ENCODE measurements at regions not wholly inside any gene's neighbourhood (a gene's known extent, or its start where the extent isn't known, plus 50 kb on each side); places are given as distances from the start of the nearest gene placed in this dataset.
"Not testable (repeated sequence)": the region's sequence is repeated elsewhere in the genome, so short reads cannot be mapped to it uniquely, and the experiment has no call there.

DNA sequence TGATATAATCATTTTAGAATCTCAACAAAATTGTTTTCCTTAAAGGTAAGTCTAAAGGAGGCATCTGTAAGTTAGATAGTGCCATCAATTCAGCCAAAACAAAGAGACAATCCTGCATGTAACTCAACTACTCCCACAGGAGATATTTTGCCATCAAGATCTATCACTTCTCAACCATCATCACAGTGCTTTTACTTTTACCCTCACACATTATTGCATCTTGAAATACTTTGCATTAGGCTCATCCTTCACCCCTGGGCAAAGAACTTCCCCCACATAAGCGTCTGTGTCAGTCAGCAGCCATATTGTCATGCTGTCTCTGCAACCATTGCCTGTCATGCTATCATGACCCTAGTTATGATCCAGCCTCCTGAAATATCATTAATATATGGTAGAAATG lies 54.9 kb upstream of the NLGN1 start:
- DNase-seq (ENCODE audit: low spot score) = no peak

GRCh38 chr3:173340626-173341025 lies 56.9 kb upstream of the NLGN1 start:
- DNase-seq (ENCODE audit: low spot score) = no peak

DNA sequence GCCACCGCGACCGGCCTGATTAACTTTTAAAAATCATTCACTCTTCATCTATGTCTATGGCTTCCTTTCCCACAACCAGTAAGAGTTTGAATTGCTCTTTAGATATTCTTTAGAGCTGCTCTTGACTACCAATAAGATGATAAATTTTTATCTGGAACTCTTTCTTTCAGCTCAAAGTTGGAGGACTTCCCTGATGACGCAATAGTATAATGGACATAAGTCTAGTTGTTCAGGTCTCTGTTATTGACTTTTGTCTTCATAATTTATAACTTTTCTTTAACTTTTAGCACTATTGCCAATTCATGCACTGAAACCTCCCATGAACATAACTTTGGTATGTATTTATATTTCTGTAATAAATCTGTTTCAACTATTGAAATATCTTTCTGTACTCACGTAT lies 61.3 kb upstream of the NLGN1 start:
- DNase-seq (ENCODE audit: low spot score) = no peak

- no peak for DNase-seq (ENCODE audit: low spot score)
These were observed 91.4 kb upstream of the NLGN1 start for GRCh38 chr3:173306110-173306509.

- DNase-seq (ENCODE audit: low spot score) = no peak
These were observed 93.3 kb upstream of the NLGN1 start for GRCh38 chr3:173304182-173304800.

GRCh38 chr3:173301647-173302046 lies 95.9 kb upstream of the NLGN1 start:
- DNase-seq (ENCODE audit: low spot score) = no peak

DNA sequence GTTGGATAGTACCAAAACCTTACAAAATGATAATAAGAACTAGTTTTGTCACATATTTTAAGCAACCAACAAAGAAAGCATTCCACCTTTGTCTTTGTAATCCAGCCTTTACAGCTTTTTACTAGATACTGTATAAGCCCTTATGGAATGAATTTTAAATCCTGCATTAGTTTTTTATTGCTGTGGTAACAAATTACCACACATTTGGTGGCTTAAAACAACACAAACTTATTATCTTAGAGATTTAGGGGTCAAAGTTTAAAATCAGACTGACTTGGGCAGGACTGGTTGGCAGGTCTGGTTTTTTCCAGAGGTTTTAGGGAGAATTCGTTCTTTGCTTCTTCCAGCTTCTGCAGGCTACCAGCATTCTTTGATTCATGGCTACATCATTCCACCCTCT lies 108.5 kb upstream of the NLGN1 start:
- no peak for DNase-seq (ENCODE audit: low spot score)

GRCh38 chr3:173287361-173287760 lies 110.2 kb upstream of the NLGN1 start:
- DNase-seq (ENCODE audit: low spot score) = no peak

- not testable (repeated sequence) for DNase-seq (ENCODE audit: low spot score)
These were observed 111.0 kb upstream of the NLGN1 start for GRCh38 chr3:173286507-173286906.

GRCh38 chr3:173284301-173284700 lies 113.2 kb upstream of the NLGN1 start:
- DNase-seq (ENCODE audit: low spot score) = no peak

- no peak for DNase-seq (ENCODE audit: low spot score)
These were observed 121.8 kb upstream of the NLGN1 start for GRCh38 chr3:173275740-173276139.

- no peak for DNase-seq (ENCODE audit: low spot score)
These were observed 123.7 kb upstream of the NLGN1 start for GRCh38 chr3:173273838-173274237.

GRCh38 chr3:173268781-173269180 lies 127.7 kb upstream of the SPATA16 start:
- DNase-seq (ENCODE audit: low spot score) = no peak

DNA sequence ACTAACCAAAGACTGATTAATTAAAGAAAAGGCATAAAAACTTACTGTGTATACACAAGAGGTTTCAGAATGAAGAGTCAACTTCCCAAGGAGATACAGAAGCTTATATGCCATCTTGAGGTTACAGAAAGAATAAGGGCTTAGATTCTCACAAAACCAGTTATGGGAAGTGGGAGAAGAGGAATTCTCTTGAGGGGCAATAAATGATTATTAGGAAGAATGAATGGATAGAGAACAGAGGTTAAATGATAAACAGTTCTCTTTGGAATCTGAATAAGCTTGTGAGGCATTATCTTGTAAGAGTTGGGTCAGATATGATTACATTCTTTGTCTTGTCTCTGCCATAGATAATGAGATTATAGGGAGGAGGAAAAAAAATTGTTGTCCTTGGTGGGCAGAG lies 126.7 kb upstream of the SPATA16 start:
- no peak for DNase-seq (ENCODE audit: low spot score)

- DNase-seq (ENCODE audit: low spot score) = no peak
These were observed 125.4 kb upstream of the SPATA16 start for GRCh38 chr3:173266441-173266840.

DNA sequence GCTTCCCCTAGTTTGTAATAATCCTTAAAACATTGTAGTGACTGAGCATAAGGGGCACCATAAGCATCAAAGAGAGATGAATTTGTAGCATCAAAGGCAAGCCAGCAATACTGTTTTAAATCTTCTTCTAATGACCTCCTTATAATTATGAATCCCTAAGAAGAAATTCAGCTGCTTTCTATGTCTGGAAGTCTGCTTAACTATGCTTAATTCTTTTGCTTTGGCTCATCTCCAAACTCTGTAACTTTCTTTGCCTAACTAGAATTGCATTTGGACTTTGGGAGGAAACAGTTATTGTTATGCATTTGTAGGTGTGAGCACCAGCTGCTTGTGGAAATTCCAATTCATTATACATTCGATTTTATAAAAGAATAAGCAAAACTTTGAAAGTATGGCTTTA lies 117.7 kb upstream of the SPATA16 start:
- no peak for DNase-seq (ENCODE audit: low spot score)

- DNase-seq (ENCODE audit: low spot score) = no peak
These were observed 116.8 kb upstream of the SPATA16 start for GRCh38 chr3:173257797-173258196.

DNA sequence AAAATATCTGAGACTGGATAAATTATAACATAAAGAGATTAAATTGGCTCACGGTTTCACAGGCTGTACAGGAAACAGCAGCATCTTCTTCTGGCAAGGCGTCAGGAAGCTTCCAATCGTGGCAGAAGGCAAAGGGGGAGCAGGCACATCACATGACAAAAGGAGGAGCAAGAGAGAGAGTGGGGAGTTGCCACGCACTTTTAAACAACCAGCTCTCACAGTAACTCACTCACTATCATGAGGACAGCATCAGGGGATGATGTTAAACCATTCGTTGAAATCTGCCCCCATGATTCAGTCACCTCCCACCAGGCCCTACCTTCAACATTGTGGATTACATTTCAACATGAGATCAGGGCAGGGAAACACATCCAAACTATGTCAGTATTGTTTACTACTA lies 114.5 kb upstream of the SPATA16 start:
- no peak for DNase-seq (ENCODE audit: low spot score)

GRCh38 chr3:173253471-173253870 lies 112.4 kb upstream of the SPATA16 start:
- DNase-seq (ENCODE audit: low spot score) = no peak

- DNase-seq (ENCODE audit: low spot score) = no peak
These were observed 108.4 kb upstream of the SPATA16 start for GRCh38 chr3:173249457-173249856.

DNA sequence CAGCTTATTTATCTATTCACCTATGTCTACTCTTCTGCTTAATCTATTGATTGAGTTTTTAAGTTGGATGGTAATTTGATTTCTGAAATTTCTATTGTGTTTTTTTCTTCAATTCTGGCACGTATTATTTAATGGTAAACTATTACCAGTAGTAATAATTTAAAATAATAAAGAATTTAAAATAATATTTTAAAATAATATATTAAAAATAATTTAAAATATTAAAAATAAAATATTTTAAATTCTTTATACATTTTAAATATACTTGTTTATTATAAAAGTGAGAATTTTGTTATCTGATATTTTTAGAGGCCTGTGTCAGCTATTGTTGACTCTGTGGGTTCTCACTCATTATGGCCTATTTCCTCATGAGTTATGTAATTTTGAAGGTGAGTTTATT lies 100.7 kb upstream of the SPATA16 start:
- DNase-seq (ENCODE audit: low spot score) = no peak

DNA sequence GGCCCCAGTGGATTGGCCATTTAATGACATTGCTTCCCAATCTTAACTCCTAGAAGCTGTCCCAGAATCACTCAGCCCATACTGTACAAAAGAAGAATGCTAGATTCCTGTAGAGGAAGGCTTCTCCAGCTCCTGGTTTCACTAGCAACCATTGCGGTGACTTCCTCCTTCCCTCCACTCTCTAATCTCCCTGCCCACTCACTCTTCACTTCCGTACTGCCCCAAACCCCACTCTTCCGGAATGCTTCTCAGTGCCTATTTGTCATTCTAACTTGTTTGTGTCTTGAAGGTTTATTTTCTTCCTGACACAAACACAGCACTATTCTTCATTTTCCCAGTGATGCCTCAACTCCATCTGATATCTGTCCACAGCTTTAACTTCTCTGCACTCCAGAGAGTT lies 97.1 kb upstream of the SPATA16 start:
- DNase-seq (ENCODE audit: low spot score) = no peak

GRCh38 chr3:173225351-173225750 lies 84.3 kb upstream of the SPATA16 start:
- DNase-seq (ENCODE audit: low spot score) = no peak

DNA sequence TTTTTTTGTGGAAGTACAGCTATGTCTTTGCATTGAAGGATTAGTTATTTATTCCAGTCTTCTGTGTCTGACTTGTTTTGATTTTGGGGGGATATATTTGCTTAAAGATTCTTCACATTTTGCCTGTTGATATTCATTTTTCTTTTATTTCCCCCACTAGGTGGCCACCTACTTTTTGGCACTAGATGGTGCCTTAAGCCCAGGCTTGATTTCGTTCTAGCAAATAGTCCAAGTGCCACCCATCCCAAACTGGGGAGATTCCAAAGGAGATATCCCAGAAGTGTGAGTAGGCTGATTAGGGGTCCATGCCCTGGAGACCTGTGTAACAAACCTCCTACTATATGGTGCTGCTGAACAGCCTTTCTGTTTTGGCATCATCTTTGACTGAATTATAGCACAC lies 80.0 kb upstream of the SPATA16 start:
- peak; percentile 4 for DNase-seq (ENCODE audit: low spot score)

- peak; percentile 23 for DNase-seq (ENCODE audit: low spot score)
These were observed 76.1 kb upstream of the SPATA16 start for GRCh38 chr3:173217127-173217526.
